Mesothelial cell of epicardium (in vitro differentiated cells): ENCODE measurements at regions not wholly inside any gene's neighbourhood (a gene's known extent, or its start where the extent isn't known, plus 50 kb on each side); places are given as distances from the start of the nearest gene placed in this dataset.

ENCODE experiments used
- DNase-seq, 2 experiments: peaks; one replicate each; pipeline ENCODE4 v3.0.0; 2021; ENCODE audit warnings: low spot score in 2 of 2; ENCODE audit not compliant: unreplicated experiment in 2 of 2
- H3K27ac Mint-ChIP-seq: 2 replicates; pipeline ENCODE4 v1.8.0; 2021; ENCODE audit warnings: mixed read lengths
- H3K27me3 Mint-ChIP-seq: 2 replicates; pipeline ENCODE4 v1.8.0; 2021; ENCODE audit warnings: low read depth, mixed read lengths
- H3K36me3 Mint-ChIP-seq: 2 replicates; pipeline ENCODE4 v1.8.0; 2021; ENCODE audit warnings: mixed read lengths
- H3K4me1 Mint-ChIP-seq: 2 replicates; pipeline ENCODE4 v1.8.0; 2021; ENCODE audit warnings: mixed read lengths
- H3K4me3 Mint-ChIP-seq: 2 replicates; pipeline ENCODE4 v1.8.0; 2021; ENCODE audit warnings: mild to moderate bottlenecking, moderate library complexity, mixed read lengths
- H3K9me3 Mint-ChIP-seq: 2 replicates; pipeline ENCODE4 v1.8.0; 2021; ENCODE audit warnings: mixed read lengths
- CTCF ChIP-seq: fragments of 200-600 bp; sonication (generic); IDR thresholded peaks from one replicate; pipeline ENCODE4 v1.5.0; 2021; ENCODE audit warnings: antibody characterized with exemption; ENCODE audit not compliant: unreplicated experiment

GRCh38 chr5:74942622-74943286 is 76.6 kb upstream of the FAM169A start:
- Mint-ChIP-seq H3K36me3 (no peaks in the 10 kb centered on the region), H3K9me3 (peaks cover 9% of the 10 kb centered on the region), H3K27ac (no peak overlapping the region), H3K27me3 (no peaks in the 10 kb centered on the region), H3K4me1 (peaks cover 5% of the 10 kb centered on the region), H3K4me3 (no peak overlapping the region)
- no peak for DNase-seq
- no peak for TF ChIP-seq CTCF

DNA sequence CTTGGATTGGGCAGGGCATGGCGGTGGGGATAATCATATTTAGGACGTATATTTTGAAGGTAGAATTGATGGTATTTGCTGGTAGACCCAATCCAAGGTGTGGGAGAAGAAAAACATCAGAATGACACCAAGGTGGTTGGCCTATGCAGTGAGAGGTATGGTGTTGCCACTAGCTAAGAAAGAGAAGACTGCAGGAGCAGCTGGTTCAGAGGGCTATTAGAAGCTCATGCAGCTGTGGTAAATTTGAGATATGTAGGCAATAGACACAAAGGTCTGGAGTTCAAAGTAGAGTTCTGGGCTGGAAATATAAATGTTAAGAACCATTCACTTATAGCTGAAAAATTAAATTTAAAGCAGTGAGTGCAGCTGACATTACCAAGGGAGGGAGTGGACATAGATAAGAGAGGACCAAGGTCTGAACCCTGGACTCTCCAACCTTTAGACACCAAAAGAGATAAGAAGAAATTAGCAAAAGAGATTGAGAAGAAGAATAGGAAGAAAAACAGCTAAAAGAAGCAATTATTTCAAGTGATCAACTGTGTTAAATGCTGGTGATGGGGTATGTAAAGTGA is 74.7 kb upstream of the FAM169A start:
- Mint-ChIP-seq H3K9me3 (peaks cover 16% of the 10 kb centered on the region), H3K4me1 (no peaks in the 10 kb centered on the region), H3K36me3 (no peaks in the 10 kb centered on the region), H3K4me3 (no peak overlapping the region), H3K27me3 (no peaks in the 10 kb centered on the region), H3K27ac (no peak overlapping the region)
- DNase-seq = no peak
- no peak for TF ChIP-seq CTCF

- Mint-ChIP-seq H3K27ac (no peak overlapping the region), H3K4me1 (no peaks in the 10 kb centered on the region), H3K36me3 (no peaks in the 10 kb centered on the region), H3K4me3 (no peak overlapping the region), H3K9me3 (peaks cover 16% of the 10 kb centered on the region), H3K27me3 (no peaks in the 10 kb centered on the region)
- DNase-seq = no peak
- TF ChIP-seq CTCF = no peak
Measured at GRCh38 chr5:74938250-74938933, 72.2 kb upstream of the FAM169A start.

GRCh38 chr5:74935752-74936091 is 69.5 kb upstream of the FAM169A start:
- Mint-ChIP-seq H3K4me3 (no peak overlapping the region), H3K36me3 (no peaks in the 10 kb centered on the region), H3K27ac (no peak overlapping the region), H3K4me1 (no peaks in the 10 kb centered on the region), H3K9me3 (peaks cover 16% of the 10 kb centered on the region), H3K27me3 (no peaks in the 10 kb centered on the region)
- no peak for TF ChIP-seq CTCF
- no peak for DNase-seq

GRCh38 chr5:74934949-74935751 is 69.0 kb upstream of the FAM169A start:
- no peaks in the 10 kb centered on the region for H3K36me3 Mint-ChIP-seq
- H3K4me3 Mint-ChIP-seq = no peak overlapping the region
- DNase-seq = no peak
- H3K27ac Mint-ChIP-seq = no peak overlapping the region
- H3K27me3 Mint-ChIP-seq = no peaks in the 10 kb centered on the region
- H3K9me3 Mint-ChIP-seq = peaks cover 16% of the 10 kb centered on the region
- TF ChIP-seq CTCF = no peak
- no peaks in the 10 kb centered on the region for H3K4me1 Mint-ChIP-seq
